IgD-negative memory B cell (primary cell): ENCODE measurements at regions not wholly inside any gene's neighbourhood (a gene's known extent, or its start where the extent isn't known, plus 50 kb on each side); places are given as distances from the start of the nearest gene placed in this dataset.
A peak's percentile ranks its signal among the peaks of the same experiment; 100 is the strongest.

Experiments used
- H3K27ac Mint-ChIP-seq, 3 donors: one replicate each; pipeline ENCODE4 v1.8.0; 2020 to 2022; ENCODE audit warnings: mild to moderate bottlenecking in 3 of 3, mixed read lengths in 3 of 3, moderate library complexity in 1 of 3
- H3K27me3 Mint-ChIP-seq: one replicate; pipeline ENCODE4 v1.8.0; 2021; ENCODE audit warnings: mixed read lengths
- H3K36me3 Mint-ChIP-seq: one replicate; pipeline ENCODE4 v1.8.0; 2020; ENCODE audit warnings: mild to moderate bottlenecking, mixed read lengths
- H3K4me1 Mint-ChIP-seq, 3 donors: one replicate each; pipeline ENCODE4 v1.8.0; 2020 to 2022; ENCODE audit warnings: mixed read lengths in 3 of 3, mild to moderate bottlenecking in 1 of 3
- H3K4me3 Mint-ChIP-seq, 4 donors: one replicate each; pipeline ENCODE4 v1.8.0; 2020 to 2022; ENCODE audit warnings: mild to moderate bottlenecking in 4 of 4, mixed read lengths in 4 of 4, moderate library complexity in 3 of 4
- H3K9me3 Mint-ChIP-seq, 3 donors: one replicate each; pipeline ENCODE4 v1.8.0; 2020 to 2021; ENCODE audit warnings: mixed read lengths in 3 of 3, mild to moderate bottlenecking in 1 of 3

DNA sequence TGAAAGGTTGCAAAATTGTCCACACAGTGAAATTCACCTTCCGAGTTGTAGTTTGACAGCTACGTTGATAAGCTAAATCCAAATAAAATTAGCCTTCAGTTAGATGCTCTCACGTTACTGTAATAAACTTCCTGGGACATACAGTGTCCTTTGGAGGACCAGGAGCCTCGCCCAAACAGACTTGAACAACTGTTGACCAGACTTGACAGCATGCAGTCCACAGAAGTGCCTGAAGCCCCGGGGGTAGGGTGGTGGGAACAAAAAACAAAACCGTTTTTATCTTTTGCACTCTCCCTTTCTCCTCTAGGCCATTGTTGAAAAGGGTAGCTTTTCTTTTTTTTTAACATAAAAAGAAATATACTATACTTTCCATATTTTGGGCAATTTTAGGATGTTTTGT lies 172.8 kb upstream of the SAMSN1 start:
- no peaks in the 10 kb centered on the region for H3K27me3 Mint-ChIP-seq
- no peak overlapping the region for H3K27ac Mint-ChIP-seq

DNA sequence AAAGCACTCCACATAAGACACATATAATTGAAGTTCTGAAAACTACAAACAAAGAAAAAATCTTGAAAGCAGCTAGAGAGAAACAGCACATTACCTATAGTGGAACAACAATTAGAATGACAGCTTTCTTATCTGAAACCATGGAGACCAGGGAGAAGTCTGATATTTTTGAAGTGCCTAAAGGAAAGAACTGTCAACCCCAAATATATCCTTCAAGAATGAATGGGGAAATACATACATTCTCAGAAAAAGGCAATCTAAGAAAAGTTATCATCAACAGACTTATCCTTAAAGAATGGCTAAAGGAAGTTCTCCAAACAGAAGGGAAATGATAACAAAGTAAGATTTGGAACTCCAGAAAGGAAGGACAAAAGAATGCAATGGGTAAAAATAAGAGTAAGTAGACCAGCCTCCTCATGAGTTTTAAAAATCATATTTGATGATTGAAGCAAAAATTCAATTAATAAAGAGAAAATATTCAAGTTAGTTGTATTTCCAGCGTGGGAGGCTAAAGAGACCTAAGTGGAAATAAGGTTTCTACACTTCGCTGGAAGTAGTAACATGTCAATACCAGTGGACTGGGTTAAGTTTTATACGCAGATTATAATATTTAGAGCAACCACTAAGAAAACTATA lies 170.8 kb upstream of the SAMSN1 start:
- H3K4me3 Mint-ChIP-seq, result no peak overlapping the region
- no peak overlapping the region for H3K27ac Mint-ChIP-seq
- H3K4me1 Mint-ChIP-seq, result peaks cover 0 to 1% (median 0%) of the 10 kb centered on the region in 3 donors
- H3K27me3 Mint-ChIP-seq, result no peaks in the 10 kb centered on the region
- peaks cover 1 to 15% (median 2%) of the 10 kb centered on the region in 3 donors for H3K9me3 Mint-ChIP-seq
- H3K36me3 Mint-ChIP-seq, result peaks cover 4% of the 10 kb centered on the region

More for the DNA sequence above, 172.8 kb upstream of the SAMSN1 start:
- Mint-ChIP-seq H3K36me3 (peaks cover 3% of the 10 kb centered on the region), H3K9me3 (peaks cover 0 to 3% (median 0%) of the 10 kb centered on the region in 3 donors), H3K4me1 (peaks cover 0 to 1% (median 0%) of the 10 kb centered on the region in 3 donors), H3K4me3 (no peak overlapping the region)

DNA sequence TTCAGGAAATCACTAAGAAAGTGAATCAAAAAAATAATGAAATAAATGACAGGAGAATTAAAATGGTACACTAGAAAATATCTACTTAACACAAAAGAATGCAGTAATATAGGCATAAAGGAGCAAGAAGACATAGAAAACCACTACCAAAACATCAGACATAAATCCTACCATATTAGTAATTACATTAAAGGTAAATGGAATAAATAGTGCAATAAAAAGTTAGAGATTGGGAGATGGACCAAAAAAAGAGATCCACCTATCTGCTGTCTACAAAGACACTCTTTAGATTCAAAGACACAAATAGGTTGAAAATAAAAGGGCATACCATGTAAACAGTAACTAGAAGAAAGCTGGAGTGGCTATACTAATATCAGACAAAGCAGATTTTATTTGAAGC lies 167.0 kb upstream of the SAMSN1 start:
- H3K9me3 Mint-ChIP-seq, result peaks cover 1 to 16% (median 2%) of the 10 kb centered on the region in 3 donors
- H3K4me1 Mint-ChIP-seq, result peaks cover 0 to 1% (median 0%) of the 10 kb centered on the region in 3 donors
- no peak overlapping the region for H3K27ac Mint-ChIP-seq
- no peaks in the 10 kb centered on the region for H3K27me3 Mint-ChIP-seq
- no peak overlapping the region for H3K4me3 Mint-ChIP-seq
- H3K36me3 Mint-ChIP-seq, result peaks cover 5% of the 10 kb centered on the region

DNA sequence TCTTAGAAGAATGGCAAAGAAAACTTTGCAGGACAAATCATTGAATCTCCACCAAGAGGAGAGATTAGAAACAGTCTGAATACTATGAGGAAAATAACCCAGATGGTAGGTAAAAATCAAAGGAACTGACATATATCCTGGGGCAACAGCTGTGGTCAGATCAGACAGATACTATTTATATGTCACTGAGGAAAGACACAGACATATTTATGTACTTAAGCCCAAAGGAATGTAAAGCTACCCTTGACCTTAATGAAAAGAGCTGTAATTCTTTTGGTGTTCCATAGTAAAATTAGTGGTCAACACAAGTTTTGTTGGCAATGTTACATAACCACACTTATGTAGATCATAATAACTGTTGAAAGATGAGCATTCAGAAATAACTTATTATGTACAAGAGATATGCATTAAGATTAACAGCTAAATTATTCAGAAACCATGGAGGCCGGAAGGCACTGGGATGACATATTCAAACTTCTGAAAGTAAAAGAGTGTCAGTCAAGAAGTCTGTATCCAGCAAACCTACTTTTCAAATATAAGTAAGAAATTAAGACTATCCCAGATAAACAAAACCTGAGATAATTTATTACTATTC lies 166.1 kb upstream of the SAMSN1 start:
- H3K27ac Mint-ChIP-seq, result no peak overlapping the region
- peaks cover 0 to 16% (median 2%) of the 10 kb centered on the region in 3 donors for H3K9me3 Mint-ChIP-seq
- no peaks in the 10 kb centered on the region for H3K27me3 Mint-ChIP-seq
- H3K4me3 Mint-ChIP-seq, result no peak overlapping the region
- peaks cover 0 to 1% (median 0%) of the 10 kb centered on the region in 3 donors for H3K4me1 Mint-ChIP-seq
- peaks cover 5% of the 10 kb centered on the region for H3K36me3 Mint-ChIP-seq

DNA sequence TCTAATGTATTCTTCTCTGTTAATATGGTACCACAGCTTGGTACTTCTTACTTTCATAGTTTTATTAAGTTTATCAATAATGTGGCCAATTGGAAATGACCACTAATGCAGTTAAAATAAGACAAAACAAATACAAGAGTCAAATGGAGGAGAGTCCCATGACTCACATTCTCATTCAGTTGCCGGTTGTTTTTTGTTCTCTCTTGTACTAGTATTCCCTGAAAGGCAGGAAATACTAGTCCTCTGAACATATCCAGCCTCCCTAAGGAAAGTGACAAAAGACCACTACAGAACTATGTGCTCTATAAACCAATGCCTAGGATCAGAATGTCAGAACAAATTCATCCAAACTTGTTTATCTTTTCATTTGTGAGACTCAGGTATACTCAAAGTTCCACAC lies 165.2 kb upstream of the SAMSN1 start:
- Mint-ChIP-seq H3K27ac (no peak overlapping the region), H3K27me3 (no peaks in the 10 kb centered on the region), H3K36me3 (peaks cover 5% of the 10 kb centered on the region), H3K4me3 (no peak overlapping the region), H3K4me1 (no peaks in the 10 kb centered on the region), H3K9me3 (peaks cover 0 to 16% (median 2%) of the 10 kb centered on the region in 3 donors)

DNA sequence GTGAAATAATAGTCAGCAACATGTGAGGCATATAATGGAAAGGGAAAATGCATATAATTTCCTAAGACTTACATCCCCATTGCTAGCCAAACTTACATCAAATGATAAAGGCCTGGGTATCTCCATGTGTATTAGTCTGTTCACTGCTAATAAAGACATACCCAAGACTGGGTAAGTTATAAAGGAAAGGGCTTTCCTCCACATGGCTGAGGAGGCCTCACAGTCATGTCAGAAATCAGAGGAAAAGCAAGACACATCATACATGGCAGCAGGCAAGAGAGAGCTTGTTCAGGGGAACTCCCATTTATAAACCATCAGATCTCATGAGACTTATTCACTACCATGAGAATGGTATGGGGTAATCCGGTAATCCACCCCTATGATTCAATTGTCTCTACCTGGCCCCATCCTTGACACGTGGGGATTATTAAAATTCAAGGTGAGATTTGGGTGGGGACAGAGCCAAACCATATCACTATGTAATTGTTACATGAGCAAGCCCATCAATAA lies 161.5 kb upstream of the SAMSN1 start:
- no peak overlapping the region for H3K27ac Mint-ChIP-seq

DNA sequence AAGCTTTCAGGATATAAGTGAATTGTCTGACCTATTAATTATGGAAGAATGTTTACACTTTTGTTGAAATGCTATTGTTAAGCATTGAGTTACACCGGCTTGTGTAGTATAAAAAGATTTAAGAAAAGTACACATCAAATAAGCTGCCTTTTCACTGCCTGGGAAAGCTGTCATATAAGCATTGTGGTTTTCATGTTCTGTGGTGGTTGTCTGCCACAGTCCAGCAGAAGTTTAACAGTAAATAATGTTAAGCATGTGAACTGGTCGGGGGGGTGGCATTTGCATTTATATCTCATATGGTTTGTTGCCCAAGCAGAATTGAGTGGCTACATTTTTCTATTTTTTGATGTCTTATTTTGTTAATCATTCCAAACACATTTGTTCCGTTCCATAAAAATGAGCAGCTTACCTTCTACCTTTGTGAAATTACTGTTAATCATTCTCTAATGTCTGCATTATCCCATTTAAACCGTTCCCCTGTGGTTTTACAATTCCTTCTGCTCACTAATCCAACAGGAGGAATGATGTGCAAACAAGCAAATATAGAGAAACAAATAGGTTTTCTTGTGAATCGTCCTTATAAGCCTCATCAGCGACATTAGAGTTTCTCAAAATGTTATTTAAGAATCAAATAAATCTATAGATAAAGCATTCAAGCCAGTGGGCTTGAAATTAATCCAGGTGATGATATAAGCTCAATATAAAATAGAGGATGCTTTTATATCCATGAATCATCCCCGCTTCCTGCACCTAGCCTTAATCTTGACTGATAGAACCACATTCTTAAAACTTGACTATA lies 160.8 kb upstream of the SAMSN1 start:
- Mint-ChIP-seq H3K9me3 (peaks cover 0 to 1% (median 0%) of the 10 kb centered on the region in 3 donors), H3K4me3 (no peak overlapping the region), H3K36me3 (peaks cover 2% of the 10 kb centered on the region), H3K27ac (no peak overlapping the region), H3K27me3 (no peaks in the 10 kb centered on the region), H3K4me1 (no peaks in the 10 kb centered on the region)

More for the DNA sequence above, 161.5 kb upstream of the SAMSN1 start:
- Mint-ChIP-seq H3K36me3 (peaks cover 3% of the 10 kb centered on the region), H3K27me3 (no peaks in the 10 kb centered on the region), H3K4me1 (no peaks in the 10 kb centered on the region), H3K9me3 (peaks cover 0 to 8% (median 0%) of the 10 kb centered on the region in 3 donors), H3K4me3 (no peak overlapping the region)

DNA sequence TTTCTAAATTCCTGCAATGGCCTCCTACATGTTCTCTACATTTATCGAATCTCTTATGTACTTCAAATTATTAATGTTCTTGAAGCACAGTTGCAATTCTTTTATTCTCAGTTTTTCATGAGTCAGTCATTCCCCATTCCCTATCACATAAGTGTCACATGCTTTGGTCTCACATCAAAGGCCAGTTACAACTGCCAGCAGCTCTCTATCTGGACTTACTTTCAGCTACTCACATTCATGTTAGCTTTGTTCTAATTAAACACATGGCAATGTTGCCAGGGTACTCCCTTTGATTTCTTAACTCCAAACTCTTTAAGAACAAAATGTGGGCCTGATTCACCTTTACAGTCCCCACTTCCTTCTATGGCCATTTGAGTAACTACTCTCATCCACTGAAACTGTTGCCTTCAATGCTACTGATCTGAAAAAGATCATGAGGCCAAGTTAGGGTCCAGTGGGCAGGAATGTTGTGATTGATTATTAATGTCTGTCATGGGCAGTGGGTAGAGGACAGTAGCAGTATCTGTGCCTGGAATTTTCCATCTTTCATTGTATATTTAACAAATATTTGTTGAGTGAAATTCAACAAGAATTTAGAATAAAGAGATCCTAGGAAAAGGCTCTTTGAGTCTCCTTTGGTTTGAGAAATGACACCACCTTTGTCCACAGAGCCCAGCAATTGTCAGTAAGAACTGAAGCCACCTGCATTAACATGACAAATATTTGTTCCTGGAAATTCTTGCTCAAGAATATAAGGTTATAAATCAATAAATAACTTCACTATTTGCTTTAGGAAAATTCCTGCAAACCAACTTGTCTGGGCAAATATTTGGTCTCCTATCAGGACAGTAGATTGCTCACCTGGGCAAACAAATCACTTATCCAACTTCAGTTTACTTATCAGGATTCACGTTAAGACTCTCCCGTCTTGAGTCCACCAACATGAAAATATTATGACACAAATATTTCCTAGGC lies 153.6 kb upstream of the SAMSN1 start:
- Mint-ChIP-seq H3K4me3 (no peak overlapping the region), H3K27me3 (no peaks in the 10 kb centered on the region), H3K36me3 (no peaks in the 10 kb centered on the region), H3K4me1 (no peaks in the 10 kb centered on the region), H3K27ac (no peak overlapping the region), H3K9me3 (no peaks in the 10 kb centered on the region)

DNA sequence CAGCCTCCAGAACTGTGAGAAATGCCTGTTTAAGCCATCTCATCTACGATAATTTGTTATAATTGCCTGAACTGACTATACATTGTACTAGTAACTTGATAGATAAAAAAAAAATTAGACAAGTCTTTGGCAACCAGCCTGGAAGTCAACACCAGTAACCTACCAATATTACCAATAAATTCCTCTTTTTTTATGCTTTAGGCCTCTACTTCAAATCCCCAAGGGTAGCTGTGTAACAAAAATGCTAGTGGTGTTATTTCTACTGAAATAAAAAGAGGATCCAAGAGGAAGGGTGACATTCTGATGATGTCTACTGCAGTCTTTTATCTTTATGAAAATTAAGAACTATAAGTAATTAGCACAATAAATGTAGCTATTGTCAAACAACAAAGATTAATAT lies 151.7 kb upstream of the SAMSN1 start:
- no peaks in the 10 kb centered on the region for H3K9me3 Mint-ChIP-seq

DNA sequence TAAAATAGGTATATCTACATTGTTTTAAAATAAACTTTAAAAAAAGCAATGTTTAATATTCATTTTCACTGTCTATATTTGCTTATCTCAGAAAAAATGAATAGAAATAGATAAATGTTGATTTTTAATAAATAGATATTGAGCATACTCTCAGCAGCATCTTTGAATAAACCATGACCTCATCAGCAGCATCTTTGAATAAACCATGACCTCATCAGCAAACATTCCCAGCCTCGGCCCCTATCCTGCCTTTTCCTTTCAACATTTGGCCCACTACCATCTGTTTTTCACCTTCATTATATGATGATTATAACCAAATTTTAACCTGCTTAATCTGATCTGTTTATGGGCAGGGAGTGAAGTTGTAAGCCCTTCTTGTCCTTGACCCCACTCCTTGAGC lies 148.7 kb upstream of the SAMSN1 start:
- Mint-ChIP-seq H3K27ac (no peak overlapping the region), H3K4me1 (peaks cover 5 to 7% (median 5%) of the 10 kb centered on the region in 3 donors), H3K27me3 (no peaks in the 10 kb centered on the region), H3K36me3 (no peaks in the 10 kb centered on the region), H3K4me3 (no peak overlapping the region), H3K9me3 (peaks cover 0 to under 1% (median 0%) of the 10 kb centered on the region in 3 donors)

More for the DNA sequence above, 151.7 kb upstream of the SAMSN1 start:
- Mint-ChIP-seq H3K36me3 (no peaks in the 10 kb centered on the region), H3K4me3 (no peak overlapping the region), H3K27me3 (no peaks in the 10 kb centered on the region), H3K27ac (no peak overlapping the region), H3K4me1 (no peaks in the 10 kb centered on the region)

DNA sequence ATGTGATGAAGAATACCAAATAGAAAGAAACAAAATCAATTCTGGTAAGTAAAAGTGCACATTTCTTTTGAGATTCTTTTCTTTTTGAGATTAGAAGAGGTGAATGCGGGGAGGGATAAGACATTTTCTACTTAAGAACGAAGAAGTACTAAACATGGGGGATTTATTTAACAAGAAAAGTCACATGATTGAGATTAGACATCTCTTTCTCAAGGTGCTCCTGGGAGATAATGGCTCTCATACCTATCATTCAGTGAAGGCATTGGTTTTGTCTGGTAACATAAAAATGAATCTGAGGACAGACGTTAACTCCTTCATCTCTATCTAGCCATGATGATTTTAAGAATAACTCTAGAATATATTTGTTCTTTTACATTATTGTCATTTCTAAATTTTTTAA lies 147.9 kb upstream of the SAMSN1 start:
- Mint-ChIP-seq H3K36me3 (no peaks in the 10 kb centered on the region), H3K27me3 (no peaks in the 10 kb centered on the region), H3K4me3 (no peak overlapping the region), H3K9me3 (peaks cover 0 to 2% (median 0%) of the 10 kb centered on the region in 3 donors), H3K4me1 (peaks cover 5 to 7% (median 6%) of the 10 kb centered on the region in 3 donors), H3K27ac (no peak overlapping the region)

DNA sequence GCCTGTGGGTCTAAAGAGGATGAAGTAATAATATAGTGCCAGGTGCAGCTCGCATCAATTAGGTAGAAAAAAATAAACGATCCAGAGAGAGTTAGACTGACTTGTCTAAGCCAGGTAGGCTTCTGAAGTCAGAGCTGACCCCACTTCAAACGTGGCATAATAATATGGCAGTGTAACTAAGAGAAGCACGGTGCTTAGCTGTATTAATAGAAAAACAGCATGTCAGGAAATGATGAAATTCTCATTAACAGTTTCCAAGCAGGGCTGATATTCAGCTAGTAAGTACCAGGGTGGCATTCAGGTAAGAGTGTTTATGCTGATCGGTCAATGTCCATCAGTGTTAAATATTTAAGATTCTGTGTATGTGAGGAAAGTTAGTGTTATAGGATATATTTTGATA lies 145.8 kb upstream of the SAMSN1 start:
- no peak overlapping the region for H3K4me3 Mint-ChIP-seq
- H3K36me3 Mint-ChIP-seq, result no peaks in the 10 kb centered on the region
- peaks cover 19 to 24% (median 23%) of the 10 kb centered on the region in 3 donors for H3K4me1 Mint-ChIP-seq
- peaks cover 0 to 2% (median 0%) of the 10 kb centered on the region in 3 donors for H3K9me3 Mint-ChIP-seq
- no peak overlapping the region for H3K27ac Mint-ChIP-seq
- no peaks in the 10 kb centered on the region for H3K27me3 Mint-ChIP-seq

DNA sequence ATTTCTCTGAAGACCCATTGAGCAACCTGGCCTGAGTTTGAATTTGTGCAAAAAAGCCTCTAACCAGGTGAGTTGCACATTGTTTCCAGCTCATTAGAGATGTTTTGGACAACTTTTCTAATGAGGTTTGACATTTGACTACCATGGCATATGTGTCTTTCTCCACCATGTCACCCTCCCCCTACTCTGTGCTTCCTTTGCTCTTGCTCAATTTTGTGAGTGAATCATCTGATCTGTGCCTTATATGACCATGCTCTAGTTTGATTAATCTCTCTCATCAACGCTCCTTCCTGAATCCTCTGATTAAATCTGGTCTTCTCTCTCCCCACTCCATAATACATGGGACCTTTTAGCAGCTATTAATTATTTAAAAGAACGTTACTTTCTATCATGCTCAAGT lies 144.8 kb upstream of the SAMSN1 start:
- Mint-ChIP-seq H3K36me3 (no peaks in the 10 kb centered on the region), H3K4me3 (no peak overlapping the region), H3K27me3 (no peaks in the 10 kb centered on the region), H3K4me1 (peaks cover 26 to 31% (median 30%) of the 10 kb centered on the region in 3 donors), H3K9me3 (peaks cover 0 to 2% (median 0%) of the 10 kb centered on the region in 3 donors), H3K27ac (no peak overlapping the region)

DNA sequence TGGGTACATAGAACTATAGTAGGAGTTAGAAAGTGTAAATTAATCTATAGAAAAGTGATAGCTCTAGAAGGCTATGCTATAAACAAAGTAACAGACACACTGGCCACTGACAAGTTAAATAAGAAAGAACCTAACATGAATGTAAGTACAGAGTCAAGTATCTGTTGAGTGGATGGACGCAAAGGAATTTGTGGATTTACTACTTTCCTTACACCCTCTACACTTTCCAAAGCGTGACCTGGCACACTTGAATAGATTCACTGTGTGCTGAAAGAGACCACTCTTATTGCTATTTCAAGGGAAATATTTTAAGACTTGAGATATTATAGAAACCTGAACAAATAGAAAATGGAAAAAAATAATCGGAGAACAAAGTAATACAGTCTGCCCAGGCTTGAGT lies 142.8 kb upstream of the SAMSN1 start:
- H3K4me1 Mint-ChIP-seq, result peaks cover 42 to 47% (median 45%) of the 10 kb centered on the region in 3 donors
- H3K4me3 Mint-ChIP-seq, result no peak overlapping the region
- H3K27me3 Mint-ChIP-seq, result no peaks in the 10 kb centered on the region

More for the DNA sequence above, 142.8 kb upstream of the SAMSN1 start:
- Mint-ChIP-seq H3K9me3 (peaks cover 0 to 2% (median 0%) of the 10 kb centered on the region in 3 donors), H3K27ac (peak overlapping the region in 2 of 3 donors; percentile 25 to 94), H3K36me3 (peaks cover 2% of the 10 kb centered on the region)
